ENCODE measurements at regions not wholly inside any gene's neighbourhood (a gene's known extent, or its start where the extent isn't known, plus 50 kb on each side); places are given as distances from the start of the nearest gene placed in this dataset.

DNA sequence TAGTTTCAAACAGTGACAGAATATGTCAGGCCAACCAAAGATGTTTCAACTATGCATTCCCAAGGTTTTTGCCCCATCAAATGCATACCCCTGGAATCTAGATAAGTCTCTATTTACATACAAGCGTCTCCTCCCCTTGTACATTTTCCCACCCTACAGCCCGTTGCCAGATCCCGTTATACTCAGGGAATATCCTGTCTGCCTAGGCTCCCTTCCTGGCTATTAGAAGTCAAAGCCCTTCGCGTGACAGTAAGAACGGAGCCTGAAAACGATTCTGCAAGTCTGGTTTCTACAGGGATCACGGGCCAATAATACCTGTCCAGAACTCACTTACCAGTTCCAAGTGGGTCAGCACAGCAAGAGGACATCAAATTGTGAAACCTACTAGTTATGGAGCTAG lies 134.8 kb downstream of the LACC1 start:
- no peak for TF ChIP-seq EGR1 (IDR thresholded peaks at IDR 0.05)
- TF ChIP-seq, protein P1, sequence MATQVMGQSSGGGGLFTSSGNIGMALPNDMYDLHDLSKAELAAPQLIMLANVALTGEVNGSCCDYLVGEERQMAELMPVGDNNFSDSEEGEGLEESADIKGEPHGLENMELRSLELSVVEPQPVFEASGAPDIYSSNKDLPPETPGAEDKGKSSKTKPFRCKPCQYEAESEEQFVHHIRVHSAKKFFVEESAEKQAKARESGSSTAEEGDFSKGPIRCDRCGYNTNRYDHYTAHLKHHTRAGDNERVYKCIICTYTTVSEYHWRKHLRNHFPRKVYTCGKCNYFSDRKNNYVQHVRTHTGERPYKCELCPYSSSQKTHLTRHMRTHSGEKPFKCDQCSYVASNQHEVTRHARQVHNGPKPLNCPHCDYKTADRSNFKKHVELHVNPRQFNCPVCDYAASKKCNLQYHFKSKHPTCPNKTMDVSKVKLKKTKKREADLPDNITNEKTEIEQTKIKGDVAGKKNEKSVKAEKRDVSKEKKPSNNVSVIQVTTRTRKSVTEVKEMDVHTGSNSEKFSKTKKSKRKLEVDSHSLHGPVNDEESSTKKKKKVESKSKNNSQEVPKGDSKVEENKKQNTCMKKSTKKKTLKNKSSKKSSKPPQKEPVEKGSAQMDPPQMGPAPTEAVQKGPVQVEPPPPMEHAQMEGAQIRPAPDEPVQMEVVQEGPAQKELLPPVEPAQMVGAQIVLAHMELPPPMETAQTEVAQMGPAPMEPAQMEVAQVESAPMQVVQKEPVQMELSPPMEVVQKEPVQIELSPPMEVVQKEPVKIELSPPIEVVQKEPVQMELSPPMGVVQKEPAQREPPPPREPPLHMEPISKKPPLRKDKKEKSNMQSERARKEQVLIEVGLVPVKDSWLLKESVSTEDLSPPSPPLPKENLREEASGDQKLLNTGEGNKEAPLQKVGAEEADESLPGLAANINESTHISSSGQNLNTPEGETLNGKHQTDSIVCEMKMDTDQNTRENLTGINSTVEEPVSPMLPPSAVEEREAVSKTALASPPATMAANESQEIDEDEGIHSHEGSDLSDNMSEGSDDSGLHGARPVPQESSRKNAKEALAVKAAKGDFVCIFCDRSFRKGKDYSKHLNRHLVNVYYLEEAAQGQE (IDR thresholded peaks at IDR 0.05; ENCODE audit: low read depth): no peak
- TF ChIP-seq TAF1 (IDR thresholded peaks at IDR 0.05; ENCODE audit: low read depth): no peak
- TF ChIP-seq RAD21 (IDR thresholded peaks at IDR 0.05; ENCODE audit: low read depth): no peak
- no peak for TF ChIP-seq CREB1 (IDR thresholded peaks at IDR 0.05; ENCODE audit: low read depth)
- TF ChIP-seq, protein P2, sequence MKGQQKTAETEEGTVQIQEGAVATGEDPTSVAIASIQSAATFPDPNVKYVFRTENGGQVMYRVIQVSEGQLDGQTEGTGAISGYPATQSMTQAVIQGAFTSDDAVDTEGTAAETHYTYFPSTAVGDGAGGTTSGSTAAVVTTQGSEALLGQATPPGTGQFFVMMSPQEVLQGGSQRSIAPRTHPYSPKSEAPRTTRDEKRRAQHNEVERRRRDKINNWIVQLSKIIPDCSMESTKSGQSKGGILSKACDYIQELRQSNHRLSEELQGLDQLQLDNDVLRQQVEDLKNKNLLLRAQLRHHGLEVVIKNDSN (IDR thresholded peaks at IDR 0.05): no peak
- no peak for TF ChIP-seq CEBPB (IDR thresholded peaks at IDR 0.05)
- TF ChIP-seq EP300 (IDR thresholded peaks at IDR 0.05; ENCODE audit: borderline replicate concordance): no peak
- TF ChIP-seq NFIC (IDR thresholded peaks at IDR 0.05): no peak
- no peak for TF ChIP-seq ZBTB7A (IDR thresholded peaks at IDR 0.05; ENCODE audit: low read depth)
- TF ChIP-seq YY1 (IDR thresholded peaks at IDR 0.05; ENCODE audit: low read depth): no peak
- TF ChIP-seq, protein P3, sequence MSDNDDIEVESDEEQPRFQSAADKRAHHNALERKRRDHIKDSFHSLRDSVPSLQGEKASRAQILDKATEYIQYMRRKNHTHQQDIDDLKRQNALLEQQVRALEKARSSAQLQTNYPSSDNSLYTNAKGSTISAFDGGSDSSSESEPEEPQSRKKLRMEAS (IDR thresholded peaks at IDR 0.05): no peak
- TF ChIP-seq FOXM1 (IDR thresholded peaks at IDR 0.05; ENCODE audit: borderline replicate concordance, low read depth): no peak
- TF ChIP-seq TCF12 (IDR thresholded peaks at IDR 0.05; ENCODE audit: low read depth): no peak
- no peak for TF ChIP-seq TEAD4 (IDR thresholded peaks at IDR 0.05)

GRCh38 chr13:44015118-44015517 lies 135.4 kb downstream of the LACC1 start:
- TF ChIP-seq FOXM1 (IDR thresholded peaks at IDR 0.05; ENCODE audit: borderline replicate concordance, low read depth) (no peak), RAD21 (IDR thresholded peaks at IDR 0.05; ENCODE audit: low read depth) (no peak), CREB1 (IDR thresholded peaks at IDR 0.05; ENCODE audit: low read depth) (no peak), TCF12 (IDR thresholded peaks at IDR 0.05; ENCODE audit: low read depth) (no peak), CEBPB (IDR thresholded peaks at IDR 0.05) (no peak), NFIC (IDR thresholded peaks at IDR 0.05) (no peak), ZBTB7A (IDR thresholded peaks at IDR 0.05; ENCODE audit: low read depth) (no peak), EGR1 (IDR thresholded peaks at IDR 0.05) (no peak), TAF1 (IDR thresholded peaks at IDR 0.05; ENCODE audit: low read depth) (no peak), YY1 (IDR thresholded peaks at IDR 0.05; ENCODE audit: low read depth) (no peak)
- TF ChIP-seq, protein P2 (IDR thresholded peaks at IDR 0.05): no peak
- TF ChIP-seq, protein P3 (IDR thresholded peaks at IDR 0.05): no peak
- TF ChIP-seq, protein P1 (IDR thresholded peaks at IDR 0.05; ENCODE audit: low read depth): no peak

DNA sequence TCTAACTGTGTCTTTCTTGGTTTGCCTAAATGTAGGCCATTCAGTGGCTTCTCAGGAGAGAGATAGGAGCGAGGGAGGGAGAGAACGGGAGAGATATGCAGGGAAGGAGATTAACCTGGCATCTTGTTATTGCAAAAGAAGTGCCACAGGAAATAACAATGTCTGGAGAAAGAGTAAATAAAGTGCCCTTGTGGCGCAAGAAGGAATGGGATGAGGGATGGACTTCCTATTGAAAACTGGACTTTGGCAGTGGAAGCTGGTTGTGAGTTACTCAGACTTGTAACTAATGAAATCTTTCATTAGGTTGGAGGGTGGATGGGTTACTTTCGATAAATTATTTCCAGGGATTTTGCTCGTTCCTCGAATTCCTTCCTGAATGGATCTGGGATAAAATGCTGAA lies 136.1 kb downstream of the LACC1 start:
- TF ChIP-seq NFIC (IDR thresholded peaks at IDR 0.05): no peak
- no peak for TF ChIP-seq ZBTB7A (IDR thresholded peaks at IDR 0.05; ENCODE audit: low read depth)
- TF ChIP-seq TEAD4 (IDR thresholded peaks at IDR 0.05): no peak
- TF ChIP-seq, protein P2 (IDR thresholded peaks at IDR 0.05): no peak
- TF ChIP-seq CREB1 (IDR thresholded peaks at IDR 0.05; ENCODE audit: low read depth): no peak
- TF ChIP-seq FOXM1 (IDR thresholded peaks at IDR 0.05; ENCODE audit: borderline replicate concordance, low read depth): no peak
- no peak for TF ChIP-seq YY1 (IDR thresholded peaks at IDR 0.05; ENCODE audit: low read depth)
- TF ChIP-seq RAD21 (IDR thresholded peaks at IDR 0.05; ENCODE audit: low read depth): no peak
- TF ChIP-seq TCF12 (IDR thresholded peaks at IDR 0.05; ENCODE audit: low read depth): no peak
- no peak for TF ChIP-seq EGR1 (IDR thresholded peaks at IDR 0.05)
- TF ChIP-seq EP300 (IDR thresholded peaks at IDR 0.05; ENCODE audit: borderline replicate concordance): no peak
- TF ChIP-seq, protein P1 (IDR thresholded peaks at IDR 0.05; ENCODE audit: low read depth): no peak
- no peak for TF ChIP-seq CEBPB (IDR thresholded peaks at IDR 0.05)
- no peak for TF ChIP-seq TAF1 (IDR thresholded peaks at IDR 0.05; ENCODE audit: low read depth)
- TF ChIP-seq, protein P3 (IDR thresholded peaks at IDR 0.05): no peak
